ENCODE measurements at regions not wholly inside any gene's neighbourhood (a gene's known extent, or its start where the extent isn't known, plus 50 kb on each side); places are given as distances from the start of the nearest gene placed in this dataset.

DNA sequence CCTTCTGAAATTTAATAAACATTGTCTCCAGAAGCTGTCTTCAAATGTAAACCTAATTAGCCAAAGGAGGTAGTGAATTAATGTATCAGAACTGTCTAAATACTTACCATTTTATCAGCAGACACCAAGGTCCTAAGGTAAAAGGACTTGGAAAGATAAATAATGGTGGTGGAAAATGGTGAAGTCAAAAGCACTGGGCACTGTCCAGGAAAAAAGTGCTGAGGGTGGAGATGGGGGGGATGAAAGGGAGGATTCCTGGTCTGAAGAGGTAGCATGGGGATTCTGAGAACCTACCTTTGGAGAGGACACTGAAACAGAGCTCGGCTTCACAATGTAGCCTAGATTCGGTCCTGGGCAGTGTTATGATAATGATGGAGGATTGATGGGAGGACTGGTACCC lies 149.0 kb upstream of the DPH6 start:
- H3K4me3 Mint-ChIP-seq (ENCODE audit: low read depth, unreplicated experiment) = no peak overlapping the region
- H3K27ac Mint-ChIP-seq (ENCODE audit: unreplicated experiment) = no peak overlapping the region
- BruUV-seq (replicated peaks) = no TSS peak
- intact Hi-C loops (cut with micrococcal nuclease; ENCODE audit: unreplicated experiment) = no loop called here
- no peaks in the 10 kb centered on the region for H3K4me1 Mint-ChIP-seq (ENCODE audit: low read depth, unreplicated experiment)
- H3K36me3 Mint-ChIP-seq (ENCODE audit: insufficient read depth, unreplicated experiment) = no peaks in the 10 kb centered on the region
- CTCF ChIA-PET = no interaction called here
- H3K27me3 Mint-ChIP-seq (ENCODE audit: unreplicated experiment) = no peaks in the 10 kb centered on the region
- no peak for DNase-seq
- H3K9me3 Mint-ChIP-seq (ENCODE audit: low read depth, unreplicated experiment) = no peaks in the 10 kb centered on the region
- TF ChIP-seq CTCF (IDR thresholded peaks at IDR 0.05; ENCODE audit: unreplicated experiment) = no peak

GRCh38 chr15:35696767-35697231 lies 150.8 kb upstream of the DPH6 start:
- H3K9me3 Mint-ChIP-seq (ENCODE audit: low read depth, unreplicated experiment) = no peaks in the 10 kb centered on the region
- H3K27ac Mint-ChIP-seq (ENCODE audit: unreplicated experiment) = no peak overlapping the region
- CTCF ChIA-PET = interaction anchor here (1.3 kb wide), 1 partner anchor 42 kb away, joined by 3 read pairs; no protein-coding TSS in a partner anchor
- no peak overlapping the region for H3K4me3 Mint-ChIP-seq (ENCODE audit: low read depth, unreplicated experiment)
- BruUV-seq (replicated peaks) = no TSS peak
- H3K36me3 Mint-ChIP-seq (ENCODE audit: insufficient read depth, unreplicated experiment) = no peaks in the 10 kb centered on the region
- DNase-seq = no peak
- no peaks in the 10 kb centered on the region for H3K27me3 Mint-ChIP-seq (ENCODE audit: unreplicated experiment)
- no peaks in the 10 kb centered on the region for H3K4me1 Mint-ChIP-seq (ENCODE audit: low read depth, unreplicated experiment)
- TF ChIP-seq CTCF (IDR thresholded peaks at IDR 0.05; ENCODE audit: unreplicated experiment) = no peak
- intact Hi-C loops (cut with micrococcal nuclease; ENCODE audit: unreplicated experiment) = no loop called here

- no peak for TF ChIP-seq CTCF (IDR thresholded peaks at IDR 0.05; ENCODE audit: unreplicated experiment)
- intact Hi-C loops (cut with micrococcal nuclease; ENCODE audit: unreplicated experiment) = no loop called here
- BruUV-seq (replicated peaks) = no TSS peak
- CTCF ChIA-PET = no interaction called here
- no peaks in the 10 kb centered on the region for H3K4me1 Mint-ChIP-seq (ENCODE audit: low read depth, unreplicated experiment)
- no peak overlapping the region for H3K4me3 Mint-ChIP-seq (ENCODE audit: low read depth, unreplicated experiment)
- H3K9me3 Mint-ChIP-seq (ENCODE audit: low read depth, unreplicated experiment) = no peaks in the 10 kb centered on the region
- H3K36me3 Mint-ChIP-seq (ENCODE audit: insufficient read depth, unreplicated experiment) = no peaks in the 10 kb centered on the region
- no peak overlapping the region for H3K27ac Mint-ChIP-seq (ENCODE audit: unreplicated experiment)
- no peaks in the 10 kb centered on the region for H3K27me3 Mint-ChIP-seq (ENCODE audit: unreplicated experiment)
- DNase-seq = no peak
Measured at GRCh38 chr15:35697549-35698299, 151.8 kb upstream of the DPH6 start.

- Mint-ChIP-seq H3K4me1 (ENCODE audit: low read depth, unreplicated experiment) (no peaks in the 10 kb centered on the region), H3K9me3 (ENCODE audit: low read depth, unreplicated experiment) (no peaks in the 10 kb centered on the region), H3K27me3 (ENCODE audit: unreplicated experiment) (no peaks in the 10 kb centered on the region), H3K36me3 (ENCODE audit: insufficient read depth, unreplicated experiment) (no peaks in the 10 kb centered on the region), H3K4me3 (ENCODE audit: low read depth, unreplicated experiment) (no peak overlapping the region), H3K27ac (ENCODE audit: unreplicated experiment) (no peak overlapping the region)
- intact Hi-C loops (cut with micrococcal nuclease; ENCODE audit: unreplicated experiment) = no loop called here
- CTCF ChIA-PET = no interaction called here
- TF ChIP-seq CTCF (IDR thresholded peaks at IDR 0.05; ENCODE audit: unreplicated experiment) = no peak
- DNase-seq = no peak
- BruUV-seq (replicated peaks) = no TSS peak
Measured at GRCh38 chr15:35698331-35698730, 152.4 kb upstream of the DPH6 start.

Data from Calu3 (cell line).